ENCODE measurements at regions not wholly inside any gene's neighbourhood (a gene's known extent, or its start where the extent isn't known, plus 50 kb on each side); places are given as distances from the start of the nearest gene placed in this dataset.

- DNase-seq = no peak
Measured at GRCh38 chr12:107226126-107226525, 132.8 kb upstream of the CRY1 start.

GRCh38 chr12:107228076-107228475 lies 134.7 kb upstream of the CRY1 start:
- no peak for DNase-seq

GRCh38 chr12:107229827-107230226 lies 136.5 kb upstream of the CRY1 start:
- DNase-seq = no peak

GRCh38 chr12:107231303-107231702 lies 138.0 kb upstream of the CRY1 start:
- DNase-seq = no peak

GRCh38 chr12:107233551-107233950 lies 140.2 kb upstream of the CRY1 start:
- DNase-seq = no peak

GRCh38 chr12:107235600-107235999 lies 142.3 kb upstream of the CRY1 start:
- no peak for DNase-seq

- no peak for DNase-seq
Measured at GRCh38 chr12:107236824-107237511, 143.6 kb upstream of the CRY1 start.

GRCh38 chr12:107238296-107238695 lies 144.9 kb upstream of the CRY1 start:
- no peak for DNase-seq

GRCh38 chr12:107241411-107241810 lies 148.1 kb upstream of the CRY1 start:
- DNase-seq = no peak

GRCh38 chr12:107242189-107242588 lies 148.8 kb upstream of the CRY1 start:
- no peak for DNase-seq

- no peak for DNase-seq
Measured at GRCh38 chr12:107243341-107243740, 150.0 kb upstream of the CRY1 start.

- DNase-seq = no peak
Measured at GRCh38 chr12:107244584-107244983, 151.2 kb upstream of the CRY1 start.

GRCh38 chr12:107247650-107248049 lies 154.3 kb upstream of the CRY1 start:
- no peak for DNase-seq

- DNase-seq = no peak
Measured at GRCh38 chr12:107248187-107248586, 154.8 kb upstream of the CRY1 start.

- DNase-seq = no peak
Measured at GRCh38 chr12:107251288-107251687, 157.9 kb upstream of the CRY1 start.

GRCh38 chr12:107253361-107253760 lies 160.0 kb upstream of the CRY1 start:
- no peak for DNase-seq

- no peak for DNase-seq
Measured at GRCh38 chr12:107254258-107254856, 161.0 kb upstream of the CRY1 start.

GRCh38 chr12:107258780-107259179 lies 165.4 kb upstream of the CRY1 start:
- no peak for DNase-seq

- DNase-seq = no peak
Measured at GRCh38 chr12:107263980-107264379, 170.6 kb upstream of the CRY1 start.

- no peak for DNase-seq
Measured at GRCh38 chr12:107264667-107265066, 171.3 kb upstream of the CRY1 start.

- DNase-seq = no peak
Measured at GRCh38 chr12:107267604-107268003, 174.3 kb upstream of the CRY1 start.

GRCh38 chr12:107271523-107271922 lies 178.2 kb upstream of the CRY1 start:
- DNase-seq = no peak

GRCh38 chr12:107275530-107275929 lies 182.2 kb upstream of the CRY1 start:
- no peak for DNase-seq

- DNase-seq = no peak
Measured at GRCh38 chr12:107277855-107278254, 184.5 kb upstream of the CRY1 start.

- DNase-seq = no peak
Measured at GRCh38 chr12:107282628-107283027, 189.3 kb upstream of the CRY1 start.
